Inflammatory macrophage treated with lipopolysaccharide for 4 hours (primary cell): ENCODE measurements at regions not wholly inside any gene's neighbourhood (a gene's known extent, or its start where the extent isn't known, plus 50 kb on each side); places are given as distances from the start of the nearest gene placed in this dataset.

Experiments used
- DNase-seq: peaks from one replicate; pipeline ENCODE4 v3.0.0-alpha.2; 2020

DNA sequence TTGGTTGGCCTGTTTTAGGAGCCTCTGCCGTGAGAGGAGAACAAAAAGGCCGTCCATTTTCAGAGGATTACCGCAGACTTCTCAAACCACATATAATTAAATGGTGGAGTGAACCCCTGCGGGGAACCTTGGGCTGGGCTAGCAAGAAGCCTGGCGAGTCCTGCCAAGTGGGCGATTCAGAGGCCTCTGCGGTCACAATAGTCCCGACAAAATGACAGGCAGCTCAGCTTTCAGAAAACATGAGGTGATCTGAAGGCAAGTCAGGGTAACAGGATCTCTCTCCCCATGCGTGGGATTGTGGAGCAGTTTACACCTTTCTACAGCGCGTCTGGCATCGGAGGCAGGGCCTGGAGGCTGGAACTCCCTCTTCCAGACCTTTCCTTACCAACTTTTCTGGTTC lies 134.8 kb downstream of the ASB7 start:
- DNase-seq = no peak

- no peak for DNase-seq
These were observed 136.2 kb downstream of the ASB7 start for GRCh38 chr15:100738614-100739013.

DNA sequence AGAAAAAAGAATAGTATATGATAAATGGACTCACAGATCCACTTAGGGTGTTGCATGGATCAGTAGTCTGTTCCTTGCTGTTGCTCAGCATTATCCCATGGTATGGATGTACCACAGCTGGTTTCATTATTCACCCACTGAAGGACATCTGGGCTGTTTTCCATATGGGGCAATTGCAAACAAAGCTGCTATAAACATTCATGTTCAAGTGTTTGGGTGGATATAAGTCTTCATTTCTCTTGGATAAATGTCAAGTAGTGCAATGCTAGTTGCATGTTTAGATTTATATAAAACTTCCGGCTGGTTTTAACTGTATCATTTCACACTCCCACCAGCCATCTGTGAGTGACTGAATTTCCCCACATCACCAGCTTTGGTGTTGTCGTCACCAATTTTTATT lies 137.7 kb downstream of the ASB7 start:
- DNase-seq = no peak

DNA sequence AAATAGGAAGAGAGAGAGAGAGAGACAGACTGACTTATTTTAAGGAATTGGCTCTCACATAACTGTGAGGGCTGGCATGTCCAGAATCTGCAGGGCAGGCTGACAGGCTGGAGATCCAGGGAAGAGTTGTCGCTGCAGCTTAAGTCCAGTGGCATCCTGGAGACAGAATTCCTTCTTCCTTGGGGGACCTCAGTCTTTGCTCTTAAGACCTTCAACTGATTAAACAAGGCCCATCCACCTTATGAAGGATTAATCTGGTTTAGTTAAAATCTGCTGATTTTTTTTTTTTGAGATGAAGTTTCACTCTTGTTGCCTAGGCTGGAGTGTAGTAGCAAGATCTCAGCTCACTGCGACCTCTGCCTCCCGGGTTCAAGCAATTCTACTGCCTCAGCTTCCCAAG lies 128.0 kb upstream of the ALDH1A3 start:
- DNase-seq = no peak

GRCh38 chr15:100753503-100753902 lies 126.1 kb upstream of the ALDH1A3 start:
- no peak for DNase-seq

DNA sequence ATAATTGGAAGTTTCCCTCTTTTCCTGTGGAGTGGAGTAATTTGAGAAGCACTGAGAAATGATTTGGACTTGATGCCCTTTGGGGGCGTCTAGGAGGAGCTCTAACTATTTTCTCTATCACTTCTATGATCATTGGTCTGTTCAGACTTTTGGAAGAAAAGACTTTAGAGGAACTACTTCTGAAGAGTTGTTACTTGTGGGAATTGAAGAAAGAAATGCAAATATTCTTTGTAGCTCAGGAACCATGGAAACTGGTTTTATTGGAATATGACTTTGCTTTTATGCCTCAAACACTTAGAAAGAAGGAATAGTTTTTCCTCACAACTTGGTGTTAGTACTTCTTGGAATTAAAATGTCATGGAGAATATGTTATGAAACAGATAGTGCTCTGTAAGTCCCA lies 122.0 kb upstream of the ALDH1A3 start:
- no peak for DNase-seq

DNA sequence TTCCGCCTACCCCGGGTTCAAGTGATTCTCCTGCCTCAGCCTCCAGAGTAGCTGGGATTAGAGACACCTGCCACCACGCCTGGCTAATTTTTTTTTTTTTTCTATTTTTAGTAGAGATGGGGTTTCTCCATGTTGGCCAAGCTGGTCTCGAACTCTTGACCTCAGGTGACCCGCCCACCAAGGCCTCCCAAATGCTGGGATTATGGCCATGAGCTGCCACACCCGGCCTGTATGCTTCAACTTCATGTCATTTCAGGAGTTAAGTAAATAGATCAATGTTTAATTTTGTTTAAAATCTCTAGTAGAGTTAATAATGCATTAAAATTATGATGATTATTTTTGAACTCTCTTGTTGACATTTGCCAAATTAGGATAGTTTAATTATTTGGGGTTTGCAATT lies 121.1 kb upstream of the ALDH1A3 start:
- DNase-seq = no peak

- no peak for DNase-seq
These were observed 120.5 kb upstream of the ALDH1A3 start for GRCh38 chr15:100759106-100759505.

GRCh38 chr15:100759698-100760356 lies 119.8 kb upstream of the ALDH1A3 start:
- no peak for DNase-seq

- DNase-seq = no peak
These were observed 119.2 kb upstream of the ALDH1A3 start for GRCh38 chr15:100760357-100760903.

DNA sequence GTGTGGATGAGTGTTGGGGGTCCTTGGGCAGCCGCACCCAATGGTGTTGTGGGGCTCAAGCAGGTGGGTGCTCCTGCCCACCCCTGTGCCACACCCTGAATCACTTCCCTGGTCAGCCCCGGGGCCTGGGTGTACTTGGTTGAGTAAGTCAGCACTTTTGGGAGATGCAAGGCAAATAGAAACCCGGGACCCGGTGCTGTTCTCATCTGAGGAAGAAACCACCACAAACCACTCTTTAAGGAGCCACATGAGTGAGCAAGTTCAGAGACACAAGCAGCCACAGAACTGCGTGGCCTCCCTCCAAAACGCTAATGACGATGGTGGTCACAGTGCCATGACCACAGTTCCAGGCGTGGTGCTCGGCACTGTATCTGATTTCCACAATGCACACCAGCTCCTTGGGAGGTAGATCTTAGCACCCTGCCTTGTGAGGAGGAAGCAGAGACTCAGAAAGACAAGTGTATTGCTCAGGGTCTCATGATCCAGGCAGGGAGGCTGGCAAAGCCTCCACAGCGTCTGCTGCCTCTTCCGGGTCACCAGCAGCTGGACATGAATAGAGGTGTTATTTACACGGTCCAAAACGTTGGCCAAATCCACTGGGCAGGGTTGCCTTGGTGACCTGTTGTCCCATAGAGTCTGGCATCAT lies 118.2 kb upstream of the ALDH1A3 start:
- DNase-seq = no peak

GRCh38 chr15:100762289-100762688 lies 117.3 kb upstream of the ALDH1A3 start:
- DNase-seq = no peak

- DNase-seq = no peak
These were observed 116.5 kb upstream of the ALDH1A3 start for GRCh38 chr15:100762913-100763834.

DNA sequence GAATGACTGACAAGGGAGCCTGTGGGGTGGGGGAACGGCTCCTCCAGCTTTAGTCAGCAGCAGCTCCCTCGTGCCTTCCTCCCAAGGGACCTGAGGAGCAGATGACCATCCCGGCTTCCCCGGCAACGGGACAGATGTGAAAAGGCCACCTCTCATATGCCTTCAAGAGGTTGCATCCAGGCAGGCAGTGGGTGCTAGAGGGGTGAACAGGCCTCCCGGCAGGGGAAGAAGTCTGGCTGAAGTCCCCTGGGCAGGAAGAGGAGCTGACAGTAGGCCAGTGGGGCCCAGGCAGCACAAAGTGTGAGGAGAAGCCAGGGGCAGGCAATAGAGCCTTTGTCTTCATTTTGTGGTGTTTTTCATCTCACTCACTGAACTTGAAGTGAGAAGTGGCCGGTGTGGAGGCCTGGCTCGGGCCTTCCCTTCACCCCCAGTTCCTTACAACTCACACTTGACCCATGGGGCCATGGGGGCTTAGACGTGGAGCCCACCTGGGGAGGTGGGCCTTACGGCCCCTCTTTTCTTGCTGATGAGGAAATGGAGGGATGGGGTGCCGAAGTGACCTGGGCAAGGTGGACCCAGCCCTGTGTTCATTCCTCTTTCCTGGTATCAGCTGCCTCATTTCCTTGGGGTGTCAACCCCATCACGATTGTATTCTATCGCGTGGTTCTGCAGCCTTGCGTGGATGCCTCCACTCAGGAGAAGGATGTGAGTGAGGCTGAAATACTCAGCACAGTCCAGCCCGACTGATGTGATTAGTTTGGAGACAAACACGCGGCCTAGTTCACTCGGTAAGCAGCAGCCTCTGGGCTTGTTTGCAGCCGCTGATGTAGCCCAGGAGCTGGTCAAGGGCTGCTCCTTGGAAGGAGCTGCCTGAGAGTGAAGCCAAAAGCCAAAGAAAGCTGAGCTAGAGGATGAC lies 115.5 kb upstream of the ALDH1A3 start:
- DNase-seq = no peak

- no peak for DNase-seq
These were observed 114.7 kb upstream of the ALDH1A3 start for GRCh38 chr15:100764778-100765466.

DNA sequence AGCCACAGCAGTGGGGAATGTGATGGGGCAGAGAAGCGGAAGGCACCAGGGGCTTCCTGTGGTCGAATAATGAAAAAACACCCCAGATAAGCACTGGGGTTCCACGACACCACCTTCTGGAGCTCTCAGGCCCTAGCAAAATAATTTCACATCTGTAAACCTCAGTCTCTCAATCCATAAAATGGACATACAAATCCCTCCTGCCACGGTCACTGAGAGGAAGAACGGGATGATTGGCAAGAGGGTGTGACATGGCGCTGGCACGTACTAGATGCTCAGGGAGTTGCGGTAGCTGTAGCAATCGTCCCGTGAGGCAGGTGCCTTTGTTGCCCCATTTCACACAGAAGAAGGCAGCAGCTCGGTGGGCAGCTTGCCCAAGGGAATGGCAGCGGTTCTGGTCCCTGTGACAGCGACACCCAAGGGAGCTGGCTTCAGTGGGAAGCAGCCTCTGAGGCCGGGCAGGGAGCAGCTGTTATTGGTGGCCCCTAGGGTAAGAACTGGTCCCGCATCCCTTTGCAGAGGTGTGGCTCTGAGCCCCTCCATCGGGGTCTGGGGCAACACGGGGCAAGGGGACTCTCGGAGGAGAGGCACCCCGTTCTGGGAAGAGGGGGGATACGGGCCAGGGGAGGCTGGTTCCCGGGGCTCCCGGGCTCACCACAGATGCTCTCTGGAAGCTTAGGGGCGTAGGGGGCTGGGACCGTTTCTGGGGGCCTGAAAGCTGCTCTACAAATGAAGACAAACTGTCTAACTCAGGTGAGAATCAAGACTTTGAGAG lies 114.0 kb upstream of the ALDH1A3 start:
- no peak for DNase-seq

DNA sequence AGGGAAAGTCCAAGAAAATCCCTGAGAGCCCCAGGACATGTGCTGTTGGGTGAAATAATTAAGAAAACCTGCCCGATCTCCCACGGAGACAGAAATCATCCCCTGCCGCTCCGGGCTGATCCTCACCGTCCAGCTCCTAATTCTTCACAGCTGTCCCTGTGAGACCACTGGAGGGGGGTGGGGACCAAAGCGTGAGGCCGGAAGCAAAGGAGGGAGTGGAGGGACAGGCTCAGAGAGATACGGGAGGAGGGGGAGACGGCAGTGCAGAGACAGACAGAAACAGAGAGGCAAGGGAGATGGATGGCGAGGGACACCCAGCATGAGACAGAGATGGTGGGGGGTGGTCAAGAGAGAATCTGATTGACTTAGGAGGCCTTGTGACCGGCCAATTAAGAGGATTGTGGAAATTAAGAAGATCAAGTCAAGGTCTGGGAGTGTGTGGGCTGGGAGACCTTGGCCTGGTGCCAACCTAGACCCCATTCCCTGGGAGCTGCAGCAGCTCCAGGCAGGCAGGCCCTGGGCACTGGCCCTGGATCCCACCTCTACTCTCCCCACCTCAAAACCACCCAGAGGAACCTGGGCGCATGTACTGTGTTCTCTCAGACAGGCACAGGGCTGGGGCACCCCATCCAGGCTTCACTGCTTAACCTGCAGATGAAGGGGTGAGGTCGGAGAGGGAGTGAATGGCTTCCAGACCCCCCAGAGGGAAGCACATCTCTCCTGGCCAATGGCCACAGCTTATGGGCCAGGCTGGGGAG lies 113.2 kb upstream of the ALDH1A3 start:
- DNase-seq = no peak

GRCh38 chr15:100767001-100767825 lies 112.4 kb upstream of the ALDH1A3 start:
- no peak for DNase-seq

DNA sequence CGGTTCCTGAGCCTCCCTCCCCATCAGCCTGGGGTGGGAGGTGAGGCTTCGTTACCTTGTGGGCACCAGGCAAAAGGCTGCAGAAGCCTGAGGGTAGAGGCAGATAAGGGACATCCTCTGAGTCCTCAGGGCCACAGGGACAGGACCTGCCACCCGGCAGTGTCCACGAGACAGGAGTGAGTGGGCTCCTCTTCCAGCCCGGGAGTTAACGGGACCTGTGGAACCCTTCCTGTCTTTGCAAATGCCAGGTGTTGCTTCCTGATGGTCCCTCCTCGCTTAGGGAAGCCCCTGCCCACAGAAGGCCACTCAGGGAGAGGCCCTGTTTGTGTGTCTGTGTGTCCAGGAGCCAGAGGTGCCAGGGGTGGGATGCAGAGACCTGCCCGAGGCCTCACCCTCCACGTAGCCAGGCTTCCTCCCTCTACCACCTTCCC lies 111.1 kb upstream of the ALDH1A3 start:
- DNase-seq = no peak
